NCI-H345 treated with DMSO at 0.1 percent for 48 hours (cell line): ENCODE measurements at regions not wholly inside any gene's neighbourhood (a gene's known extent, or its start where the extent isn't known, plus 50 kb on each side); places are given as distances from the start of the nearest gene placed in this dataset.
"Not testable (repeated sequence)": the region's sequence is repeated elsewhere in the genome, so short reads cannot be mapped to it uniquely, and the experiment has no call there.

Experiments
- DNase-seq: peaks from one replicate; lab custom pipeline; 2025; ENCODE audit not compliant: unreplicated experiment; lab: John Stamatoyannopoulos, UW

DNA sequence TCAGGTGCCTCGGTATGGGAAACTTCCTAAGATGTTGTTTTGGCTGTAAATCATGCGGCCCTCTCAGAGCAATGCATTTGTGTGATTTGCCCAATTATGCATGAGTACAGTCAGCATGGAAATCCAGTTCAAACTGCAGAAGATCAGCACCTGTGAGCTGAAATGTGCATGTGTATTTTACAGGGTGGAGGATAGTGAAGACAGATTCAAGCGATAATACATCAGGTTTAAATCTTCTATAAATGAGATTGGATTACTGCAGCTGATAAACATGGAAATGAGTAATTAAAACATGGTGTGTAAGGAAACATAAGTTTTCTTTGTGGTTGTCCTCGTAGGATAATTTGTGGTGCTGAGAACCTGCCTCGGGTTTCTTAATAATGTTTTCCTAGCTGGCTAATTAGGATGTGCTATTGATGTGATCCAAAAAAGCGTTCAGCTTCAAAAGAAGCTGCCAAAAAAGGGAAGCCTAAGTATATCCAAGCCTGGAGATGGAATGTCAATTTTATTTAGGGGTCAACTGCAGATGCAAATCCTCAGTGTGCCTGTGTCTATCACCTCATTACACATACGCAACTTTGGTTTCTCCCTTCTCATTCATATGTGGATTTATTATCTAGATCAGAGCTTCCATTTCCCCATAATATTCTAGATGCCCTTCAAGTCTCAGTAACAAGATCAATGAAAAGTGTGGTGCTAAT, 117.1 kb upstream of the CCDC28A start:
- DNase-seq: no peak

- DNase-seq: no peak
Measured at GRCh38 chr6:138657065-138657425, 116.5 kb upstream of the CCDC28A start.

DNA sequence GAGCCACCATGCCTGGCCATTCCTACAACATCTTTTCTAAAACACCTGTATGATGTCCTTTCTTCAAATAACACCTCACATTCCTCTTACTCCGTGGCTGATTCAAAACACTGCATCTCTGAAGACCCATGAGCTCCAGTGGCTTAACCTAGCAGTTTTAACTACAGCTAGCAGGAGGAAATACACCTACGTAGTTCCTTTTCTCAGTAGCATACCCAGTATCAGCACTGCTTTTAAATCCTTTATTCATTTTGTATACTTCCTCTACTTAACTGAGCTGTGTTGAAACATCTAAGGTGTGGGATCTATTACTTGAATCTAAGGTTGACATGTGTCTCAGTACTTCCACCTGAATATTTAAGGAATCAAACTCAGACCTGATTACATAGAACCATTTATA, 113.6 kb upstream of the CCDC28A start:
- no peak for DNase-seq

GRCh38 chr6:138662471-138662870, 111.1 kb upstream of the CCDC28A start:
- DNase-seq: no peak

DNA sequence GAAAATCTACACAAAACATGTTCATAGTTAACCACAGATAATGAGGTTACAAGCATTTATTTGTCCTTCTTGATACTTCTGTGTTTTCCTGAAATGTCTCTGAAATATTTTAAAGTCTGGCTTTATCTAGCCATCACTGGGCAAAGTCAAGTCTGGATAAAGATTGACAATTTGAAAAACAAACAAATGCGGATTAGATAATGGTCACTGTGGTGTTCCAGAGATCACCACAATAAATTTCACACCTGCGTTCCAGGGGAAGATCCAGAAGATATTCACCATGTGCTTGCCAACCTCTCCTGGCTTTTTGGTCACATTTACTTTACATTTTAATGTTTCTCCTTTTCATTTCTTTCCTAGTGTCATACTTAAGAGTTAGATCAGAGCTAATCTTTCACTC, 109.7 kb upstream of the CCDC28A start:
- no peak for DNase-seq

- DNase-seq: no peak
Measured at GRCh38 chr6:138664745-138665144, 108.8 kb upstream of the CCDC28A start.

DNA sequence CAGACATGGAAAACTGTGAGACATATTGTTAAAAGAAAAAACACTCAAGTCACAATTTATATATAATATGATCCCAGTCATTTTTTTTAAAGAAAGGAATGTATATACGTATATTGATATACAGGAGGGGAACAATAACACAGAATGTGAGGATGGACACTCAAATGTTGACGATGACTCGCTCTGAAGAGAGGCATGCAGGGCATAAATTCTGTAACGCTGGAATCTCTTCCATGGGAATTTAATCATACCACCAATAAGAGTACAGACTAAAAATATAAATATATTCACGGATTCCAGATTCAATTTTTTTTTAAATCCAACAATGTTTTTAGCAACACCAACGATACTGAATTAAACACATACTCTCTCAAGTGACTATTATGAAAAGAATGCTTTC, 106.9 kb upstream of the CCDC28A start:
- no peak for DNase-seq

DNA sequence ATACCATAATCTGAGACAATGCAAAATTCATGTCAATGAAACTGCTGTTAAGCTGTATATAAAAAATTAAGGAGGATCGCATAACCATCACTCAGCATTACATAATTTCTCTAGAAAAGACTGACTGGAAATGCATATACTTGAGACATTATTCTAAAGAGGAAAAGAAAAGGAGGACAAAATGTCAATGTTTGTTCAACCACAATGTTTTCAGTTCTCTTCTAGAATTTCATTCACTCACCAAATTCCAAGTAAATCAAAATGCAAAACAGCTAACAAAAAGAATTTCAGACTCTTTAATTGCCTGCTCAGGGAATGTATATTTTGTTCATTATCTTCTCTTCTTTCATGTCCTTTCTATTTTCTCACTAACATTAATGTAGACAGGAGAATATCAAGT, 106.2 kb upstream of the CCDC28A start:
- no peak for DNase-seq

DNA sequence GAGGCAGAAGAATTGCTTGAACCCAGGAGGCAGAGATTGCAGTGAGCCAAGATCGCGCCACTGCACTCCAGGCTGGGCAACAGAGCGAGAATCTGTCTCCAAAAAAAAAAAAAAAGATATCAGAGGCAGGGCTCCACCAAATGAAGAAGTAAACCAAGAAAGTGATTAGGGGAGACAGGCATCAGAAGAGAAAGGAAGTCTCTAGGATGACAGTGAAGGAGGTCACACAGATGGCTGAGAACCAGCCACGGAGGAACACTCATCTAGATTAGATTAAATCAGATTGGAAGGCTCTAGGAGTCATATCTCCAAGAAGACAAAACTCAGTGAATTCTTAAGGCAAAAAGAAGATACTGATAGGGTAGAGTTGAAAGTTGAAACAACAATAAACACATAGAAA, 102.2 kb upstream of the CCDC28A start:
- DNase-seq: no peak

- DNase-seq: no peak
Measured at GRCh38 chr6:138673346-138674014, 100.1 kb upstream of the CCDC28A start.

DNA sequence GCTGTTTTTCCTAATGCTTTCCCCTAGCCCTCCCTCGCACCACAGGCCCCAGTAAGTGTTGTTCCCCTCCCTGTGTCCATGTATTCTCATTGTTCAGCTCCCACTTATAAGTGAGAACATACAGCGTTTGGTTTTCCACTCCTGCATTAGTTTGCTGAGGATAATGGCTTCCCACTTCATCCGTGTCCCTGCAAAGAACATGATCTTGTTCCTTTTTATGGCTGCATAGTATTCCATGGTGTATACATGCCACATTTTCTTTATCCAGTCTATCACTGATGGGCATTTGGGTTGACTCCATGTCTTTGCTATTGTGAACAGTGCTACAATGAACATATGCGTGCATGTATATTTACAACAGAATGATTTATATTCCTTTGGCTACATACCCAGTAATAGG, 99.1 kb upstream of the CCDC28A start:
- DNase-seq: not testable (repeated sequence)

DNA sequence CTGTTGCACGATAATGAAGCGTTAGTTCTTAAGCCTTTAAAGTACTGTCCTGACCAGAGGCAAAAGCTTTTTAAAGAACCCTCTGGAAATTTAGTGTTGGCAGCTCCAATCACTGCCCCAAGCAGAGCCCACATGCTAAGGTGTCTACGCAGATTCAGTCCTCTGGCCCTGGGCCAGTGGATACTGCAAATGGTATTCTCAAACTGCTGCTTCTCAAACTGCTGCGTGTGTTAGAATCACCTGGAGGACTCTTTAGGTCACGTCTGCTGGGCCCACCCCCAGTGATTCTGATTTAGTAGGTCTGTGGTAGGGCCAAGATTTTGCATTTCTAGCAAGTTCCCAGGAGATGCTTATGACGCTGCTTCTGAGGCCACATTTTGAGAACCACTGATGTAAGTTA, 96.0 kb upstream of the CCDC28A start:
- DNase-seq: no peak

GRCh38 chr6:138678168-138678567, 95.4 kb upstream of the CCDC28A start:
- no peak for DNase-seq

GRCh38 chr6:138680085-138680484, 93.5 kb upstream of the CCDC28A start:
- DNase-seq: no peak

DNA sequence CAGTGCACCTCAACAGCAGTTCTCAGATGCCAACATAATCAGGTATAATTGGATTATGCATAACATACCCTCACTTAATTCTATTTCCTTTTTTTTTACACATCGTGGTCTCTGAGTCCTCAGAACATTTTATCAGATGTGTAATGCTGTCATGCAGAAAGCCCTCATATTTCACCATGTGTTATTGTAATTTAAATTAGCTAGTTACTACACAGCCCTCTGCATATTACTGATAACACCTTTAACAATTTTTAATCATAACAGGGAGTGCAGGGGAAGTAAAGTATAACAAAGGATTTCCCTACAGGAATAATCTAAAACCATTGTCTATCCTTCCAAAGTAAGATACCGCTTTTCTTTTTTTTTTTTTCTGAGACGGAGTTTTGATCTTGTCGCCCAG, 91.9 kb upstream of the CCDC28A start:
- DNase-seq: no peak

DNA sequence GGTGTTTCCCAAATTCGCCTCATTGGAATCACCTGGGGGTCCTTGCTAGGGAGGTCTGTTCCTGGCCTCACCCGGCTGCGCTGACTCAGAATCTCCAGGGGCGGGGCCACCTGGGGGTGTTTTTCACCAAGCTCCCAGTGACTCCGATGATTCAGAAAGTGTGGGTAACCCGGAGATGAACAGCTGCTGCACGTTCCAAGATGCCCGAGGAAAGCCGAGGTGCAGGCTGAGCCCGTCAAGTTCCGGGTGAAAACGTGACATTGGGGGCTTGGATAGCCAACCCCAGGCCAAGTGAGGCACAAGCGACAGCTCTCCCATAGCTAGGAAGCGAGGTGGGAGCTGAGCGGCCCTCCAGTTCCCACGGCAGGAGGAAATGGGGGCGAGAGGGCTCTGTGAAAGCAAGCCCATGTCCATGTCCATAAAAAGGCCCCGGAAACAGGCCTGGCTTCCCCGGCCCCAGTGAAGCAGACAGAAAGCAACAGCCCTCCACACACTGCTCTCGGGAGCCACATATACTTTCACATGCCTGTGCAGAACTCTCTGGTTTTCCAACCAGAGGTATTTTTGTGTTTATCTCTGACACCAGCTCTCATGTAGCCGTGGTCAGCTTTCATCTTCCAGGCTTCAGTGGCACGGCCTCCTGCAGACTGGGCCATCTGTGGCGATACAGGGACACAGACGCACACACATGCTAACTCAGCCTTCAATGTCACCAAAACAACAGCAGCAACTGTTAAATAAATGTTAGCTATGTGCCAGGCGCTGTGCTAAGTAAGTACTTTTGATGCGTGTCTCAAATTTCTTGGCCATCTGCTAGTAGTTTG, 90.7 kb upstream of the CCDC28A start:
- no peak for DNase-seq

- DNase-seq: no peak
Measured at GRCh38 chr6:138685257-138685656, 88.3 kb upstream of the CCDC28A start.

GRCh38 chr6:138685781-138686180, 87.8 kb upstream of the CCDC28A start:
- no peak for DNase-seq

DNA sequence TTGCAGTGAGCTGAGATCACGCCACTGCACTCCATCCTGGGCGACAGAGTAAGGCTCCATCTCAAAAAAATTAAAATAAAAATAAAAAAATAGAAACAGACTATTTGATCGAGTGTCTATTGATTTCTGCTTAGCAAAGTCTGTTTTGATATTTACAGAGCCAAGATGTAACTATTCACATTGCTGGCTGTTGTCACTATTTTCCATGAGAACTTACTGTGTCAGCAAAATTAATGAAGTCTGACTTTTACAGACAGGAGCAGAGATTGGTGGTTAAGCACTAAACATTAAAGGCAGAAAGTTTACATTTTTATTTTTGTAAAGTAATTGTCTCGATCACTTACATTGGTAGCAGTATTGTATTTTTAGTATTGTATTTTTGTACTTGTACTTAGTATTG, 85.0 kb upstream of the CCDC28A start:
- no peak for DNase-seq

DNA sequence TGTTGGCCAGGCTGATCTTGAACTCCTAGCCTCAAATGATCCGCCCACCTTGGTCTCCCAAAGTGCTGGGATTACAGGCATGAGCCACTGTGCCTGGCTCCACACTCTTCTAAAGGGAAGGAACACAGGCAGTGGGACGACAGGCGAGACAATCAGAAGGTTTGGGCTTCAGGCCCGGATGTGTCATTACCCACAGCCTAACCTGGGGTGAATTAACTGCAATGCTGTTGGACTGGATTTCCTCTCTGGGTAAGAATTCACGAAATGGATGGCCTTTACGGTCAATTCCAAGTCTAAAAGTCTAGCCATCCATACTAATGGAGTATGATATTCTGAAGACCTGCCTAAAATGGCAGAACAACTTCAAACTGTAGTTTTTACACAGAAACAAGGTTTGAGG, 83.7 kb upstream of the CCDC28A start:
- no peak for DNase-seq

DNA sequence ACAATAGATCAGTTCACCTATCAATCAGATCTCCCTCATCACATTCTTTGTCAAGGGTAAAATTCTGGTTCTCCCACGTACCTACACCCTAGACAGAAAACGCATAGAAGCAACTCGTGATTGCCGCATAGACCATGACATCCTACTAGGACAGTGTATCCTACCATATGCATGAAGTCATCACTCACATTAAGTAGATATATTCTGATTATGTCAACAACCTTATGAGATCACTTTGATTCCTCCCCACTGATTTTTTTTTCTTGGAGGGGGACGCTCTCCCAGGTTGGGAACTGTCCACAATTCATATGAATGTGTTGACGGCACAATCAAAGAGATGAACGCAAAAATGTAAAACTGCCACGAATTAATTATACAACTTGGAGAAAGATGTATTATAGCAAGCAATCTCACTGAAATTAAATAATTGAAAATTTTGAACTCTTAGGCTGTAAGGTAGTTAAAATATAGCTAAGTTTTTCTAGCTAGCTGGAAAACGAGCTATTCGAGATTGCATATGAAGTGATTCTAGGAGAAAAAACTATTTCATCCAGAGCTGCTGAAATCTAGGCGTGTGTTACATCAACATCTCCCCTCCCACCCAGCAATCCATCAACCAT, 82.5 kb upstream of the CCDC28A start:
- no peak for DNase-seq

DNA sequence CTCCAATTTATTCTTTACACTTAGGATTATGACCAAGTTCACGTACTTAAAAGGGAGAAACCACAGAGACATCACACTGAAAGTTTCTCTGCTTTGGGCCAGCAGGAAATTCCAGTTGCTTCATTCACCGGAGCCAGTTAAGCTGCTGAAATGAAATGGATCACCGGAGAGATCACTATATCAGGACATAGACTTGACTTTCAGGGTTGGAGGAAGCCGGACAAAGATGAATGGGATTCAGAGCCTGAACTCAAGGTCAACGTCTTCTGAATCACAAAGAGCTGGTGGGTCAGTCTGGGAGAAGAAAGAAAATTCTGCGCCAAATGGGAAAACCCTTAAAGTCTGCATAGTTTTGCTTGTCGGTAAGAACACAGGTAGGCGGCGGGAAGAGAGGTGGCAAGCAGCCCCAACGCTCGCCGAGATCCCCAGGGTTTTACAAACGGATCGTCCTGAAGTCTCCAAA, 81.9 kb upstream of the CCDC28A start:
- DNase-seq: peak; percentile 31
